PC-9 (cell line): ENCODE measurements at regions not wholly inside any gene's neighbourhood (a gene's known extent, or its start where the extent isn't known, plus 50 kb on each side); places are given as distances from the start of the nearest gene placed in this dataset.

Source experiments
- BruUV-seq: library from RNA; stranded (reverse); fragments of 400-500 nt; replicated peaks from 2 replicates; lab custom pipeline; 2021; lab: Mats Ljungman, UMichigan
- CTCF ChIA-PET: fragments of 300-600 bp; sonication (Branson Sonifier 250); formaldehyde crosslinking; loops from one replicate; lab custom pipeline; 2022; ENCODE audit warnings: antibody characterized with exemption; lab: Charles Lee
- POLR2A ChIA-PET: fragments of 300-600 bp; sonication (Branson Sonifier 250); formaldehyde crosslinking; loops from one replicate; lab custom pipeline; 2022; ENCODE audit warnings: antibody characterized with exemption; ENCODE audit not compliant: unreplicated experiment; lab: Charles Lee
- DNase-seq, 2 experiments: peaks; one replicate each; pipeline versions ENCODE4 v3.0.0 to v3.0.0-alpha.2; 2015 to 2022; ENCODE audit warnings: mixed read lengths in 1 of 2
- H2AFZ ChIP-seq: fragments of 200-600 bp; sonication (generic); 2 replicates; pipeline ENCODE4 v1.8.1; 2017; ENCODE audit warnings: antibody characterized with exemption
- H3F3A ChIP-seq: fragments of 200-600 bp; sonication (generic); 2 replicates; pipeline ENCODE4 v1.8.1; 2017; ENCODE audit warnings: antibody characterized with exemption, mild to moderate bottlenecking, low read depth; ENCODE audit not compliant: insufficient read depth
- H3K27ac ChIP-seq: fragments of 200-600 bp; sonication (generic); 2 replicates; pipeline ENCODE4 v1.6.1; 2016; ENCODE audit warnings: mixed run types
- H3K27me3 ChIP-seq: fragments of 200-600 bp; sonication (generic); 2 replicates; pipeline ENCODE4 v1.6.1; 2016; ENCODE audit warnings: low read depth, mixed run types; ENCODE audit not compliant: insufficient read depth
- H3K36me3 ChIP-seq: fragments of 200-600 bp; sonication (generic); 2 replicates; pipeline ENCODE4 v1.6.1; 2016; ENCODE audit warnings: low read depth, mixed run types
- H3K4me1 ChIP-seq: fragments of 200-600 bp; sonication (generic); replicated peaks from 2 replicates; pipeline ENCODE4 v1.6.1; 2016; ENCODE audit warnings: mixed run types; ENCODE audit not compliant: insufficient read depth
- H3K4me2 ChIP-seq: fragments of 200-600 bp; sonication (generic); 2 replicates; pipeline ENCODE4 v1.6.1; 2017; ENCODE audit warnings: mixed run types
- H3K4me3 ChIP-seq: fragments of 200-600 bp; sonication (generic); 2 replicates; pipeline ENCODE4 v1.6.1; 2016; ENCODE audit warnings: mixed run types
- H3K79me2 ChIP-seq: fragments of 200-600 bp; sonication (generic); 2 replicates; pipeline ENCODE4 v1.6.1; 2017; ENCODE audit warnings: low read depth, mixed run types
- H3K9me2 ChIP-seq: fragments of 200-600 bp; sonication (generic); 2 replicates; pipeline ENCODE4 v1.8.1; 2017; ENCODE audit warnings: mild to moderate bottlenecking; ENCODE audit not compliant: insufficient read depth
- H3K9me3 ChIP-seq: fragments of 200-600 bp; sonication (generic); 2 replicates; pipeline ENCODE4 v1.8.1; 2016; ENCODE audit warnings: low read depth; ENCODE audit not compliant: insufficient read depth
- H4K20me1 ChIP-seq: fragments of 200-600 bp; sonication (generic); 2 replicates; pipeline ENCODE4 v1.8.1; 2017; ENCODE audit not compliant: insufficient read depth
- EZH2 ChIP-seq: fragments of 200-600 bp; sonication (generic); IDR thresholded peaks from 2 replicates; pipeline ENCODE4 v1.8.0; 2017; ENCODE audit warnings: antibody characterized with exemption, low read depth
- intact Hi-C: fragments of 100-400 bp; cut with micrococcal nuclease; formaldehyde crosslinking; loops from one replicate; pipeline ENCODE4 v1.10.0; 2022; ENCODE audit not compliant: unreplicated experiment
- TF ChIP-seq, protein P1 (sequence below): fragments of 200-600 bp; sonication (generic); conservative IDR thresholded peaks from 2 replicates; pipeline ENCODE4 v1.6.1; 2017; ENCODE audit warnings: mixed run types, antibody characterized with exemption, mild to moderate bottlenecking, moderate library complexity

DNA sequence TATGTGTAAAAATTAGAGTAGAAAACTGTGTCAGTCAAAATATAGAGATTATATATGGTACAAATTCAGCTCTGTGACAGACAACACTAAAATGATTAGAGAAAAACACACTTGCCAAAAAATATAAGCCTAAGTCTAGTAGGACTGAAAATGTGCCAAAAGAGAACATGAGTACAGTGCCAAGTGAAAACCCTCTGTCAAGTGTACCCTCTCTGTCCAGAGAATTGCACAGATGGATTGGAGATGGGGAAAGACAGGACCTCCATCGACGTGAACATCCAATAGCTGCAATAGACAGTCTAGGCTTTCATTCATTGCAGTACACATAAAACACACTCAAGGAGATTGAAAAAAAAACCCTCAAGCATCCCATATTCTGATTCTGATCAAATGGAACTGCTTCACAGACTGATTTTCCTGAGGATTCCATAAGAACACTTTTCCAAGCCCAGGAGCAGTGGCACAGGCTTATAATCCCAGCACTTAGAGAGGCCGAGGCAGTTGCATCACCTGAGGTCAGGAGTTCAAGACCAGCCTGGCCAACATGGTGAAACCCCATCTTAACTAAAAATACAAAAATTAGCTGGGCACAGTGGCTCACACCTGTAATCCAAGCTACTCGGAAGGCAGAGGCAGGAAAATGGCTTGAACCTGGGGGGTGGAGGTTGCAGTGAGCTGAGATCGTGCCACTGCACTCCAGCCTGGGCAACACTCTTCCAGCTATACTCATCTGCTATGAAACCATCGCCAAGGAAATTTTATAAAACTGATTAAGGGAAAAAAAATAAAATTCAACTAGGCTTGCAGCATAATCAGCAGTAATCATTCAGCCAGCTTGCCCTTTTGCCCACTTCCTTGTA lies 110.0 kb upstream of the TRIM24 start:
- TF ChIP-seq, protein P1, sequence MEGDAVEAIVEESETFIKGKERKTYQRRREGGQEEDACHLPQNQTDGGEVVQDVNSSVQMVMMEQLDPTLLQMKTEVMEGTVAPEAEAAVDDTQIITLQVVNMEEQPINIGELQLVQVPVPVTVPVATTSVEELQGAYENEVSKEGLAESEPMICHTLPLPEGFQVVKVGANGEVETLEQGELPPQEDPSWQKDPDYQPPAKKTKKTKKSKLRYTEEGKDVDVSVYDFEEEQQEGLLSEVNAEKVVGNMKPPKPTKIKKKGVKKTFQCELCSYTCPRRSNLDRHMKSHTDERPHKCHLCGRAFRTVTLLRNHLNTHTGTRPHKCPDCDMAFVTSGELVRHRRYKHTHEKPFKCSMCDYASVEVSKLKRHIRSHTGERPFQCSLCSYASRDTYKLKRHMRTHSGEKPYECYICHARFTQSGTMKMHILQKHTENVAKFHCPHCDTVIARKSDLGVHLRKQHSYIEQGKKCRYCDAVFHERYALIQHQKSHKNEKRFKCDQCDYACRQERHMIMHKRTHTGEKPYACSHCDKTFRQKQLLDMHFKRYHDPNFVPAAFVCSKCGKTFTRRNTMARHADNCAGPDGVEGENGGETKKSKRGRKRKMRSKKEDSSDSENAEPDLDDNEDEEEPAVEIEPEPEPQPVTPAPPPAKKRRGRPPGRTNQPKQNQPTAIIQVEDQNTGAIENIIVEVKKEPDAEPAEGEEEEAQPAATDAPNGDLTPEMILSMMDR = no peak
- TF ChIP-seq EZH2 = no peak
- no peaks in the 10 kb centered on the region for H3F3A ChIP-seq
- H3K9me3 ChIP-seq = peaks cover 20% of the 10 kb centered on the region
- H3K9me2 ChIP-seq = no peaks in the 10 kb centered on the region
- no peak overlapping the region for H3K27ac ChIP-seq
- H3K4me1 ChIP-seq = no peaks in the 10 kb centered on the region
- H3K36me3 ChIP-seq = no peaks in the 10 kb centered on the region
- no peak for DNase-seq
- intact Hi-C loops = no loop called here
- H3K79me2 ChIP-seq = no peaks in the 10 kb centered on the region
- no peak overlapping the region for H3K4me3 ChIP-seq
- no peaks in the 10 kb centered on the region for H3K27me3 ChIP-seq
- BruUV-seq = no TSS peak
- POLR2A ChIA-PET = no interaction called here
- H3K4me2 ChIP-seq = no peak overlapping the region
- H2AFZ ChIP-seq = no peak overlapping the region
- H4K20me1 ChIP-seq = no peaks in the 10 kb centered on the region
- CTCF ChIA-PET = no interaction called here

DNA sequence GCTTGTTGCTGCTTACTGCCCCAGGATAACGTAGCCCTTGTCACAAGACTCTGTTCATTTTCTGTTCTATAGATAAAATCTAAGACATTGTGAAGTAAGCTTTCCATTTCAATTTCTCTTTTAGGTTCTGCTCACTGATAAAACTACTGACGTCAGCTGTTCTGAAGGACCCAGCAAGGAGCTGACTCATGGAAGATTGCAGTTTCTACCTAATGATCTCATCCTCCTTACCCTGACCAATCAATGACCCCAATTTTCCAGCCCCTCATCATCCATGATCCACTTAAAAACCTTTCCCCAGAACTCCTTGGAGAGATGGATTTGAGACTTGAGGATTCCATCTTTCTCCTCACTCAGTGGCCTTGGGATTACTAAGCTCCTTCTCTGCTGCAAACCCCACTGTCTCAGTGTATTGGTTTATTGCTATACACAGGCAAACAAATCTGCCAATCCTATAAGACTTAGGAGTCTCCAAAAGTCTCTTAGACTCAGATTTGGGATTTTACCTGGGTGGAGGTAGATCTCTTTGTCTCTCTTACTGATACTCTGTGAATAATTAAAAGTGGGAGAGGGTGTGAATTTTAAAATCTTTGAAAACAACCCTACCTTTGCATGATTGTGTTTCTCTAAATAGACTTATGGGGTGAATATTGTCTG lies 109.2 kb upstream of the TRIM24 start:
- Histone ChIP-seq H2AFZ (no peak overlapping the region), H3K27ac (no peak overlapping the region), H3K9me2 (no peaks in the 10 kb centered on the region), H3K4me1 (no peaks in the 10 kb centered on the region), H3K79me2 (no peaks in the 10 kb centered on the region), H3K36me3 (no peaks in the 10 kb centered on the region), H3K4me2 (no peak overlapping the region), H3K27me3 (no peaks in the 10 kb centered on the region), H3K4me3 (no peak overlapping the region), H3K9me3 (peaks cover 17% of the 10 kb centered on the region), H3F3A (no peaks in the 10 kb centered on the region), H4K20me1 (no peaks in the 10 kb centered on the region)
- no TSS peak for BruUV-seq
- no peak for TF ChIP-seq EZH2
- TF ChIP-seq, protein P1 = no peak
- no peak for DNase-seq
- intact Hi-C loops = no loop called here
- POLR2A ChIA-PET = no interaction called here
- CTCF ChIA-PET = no interaction called here

DNA sequence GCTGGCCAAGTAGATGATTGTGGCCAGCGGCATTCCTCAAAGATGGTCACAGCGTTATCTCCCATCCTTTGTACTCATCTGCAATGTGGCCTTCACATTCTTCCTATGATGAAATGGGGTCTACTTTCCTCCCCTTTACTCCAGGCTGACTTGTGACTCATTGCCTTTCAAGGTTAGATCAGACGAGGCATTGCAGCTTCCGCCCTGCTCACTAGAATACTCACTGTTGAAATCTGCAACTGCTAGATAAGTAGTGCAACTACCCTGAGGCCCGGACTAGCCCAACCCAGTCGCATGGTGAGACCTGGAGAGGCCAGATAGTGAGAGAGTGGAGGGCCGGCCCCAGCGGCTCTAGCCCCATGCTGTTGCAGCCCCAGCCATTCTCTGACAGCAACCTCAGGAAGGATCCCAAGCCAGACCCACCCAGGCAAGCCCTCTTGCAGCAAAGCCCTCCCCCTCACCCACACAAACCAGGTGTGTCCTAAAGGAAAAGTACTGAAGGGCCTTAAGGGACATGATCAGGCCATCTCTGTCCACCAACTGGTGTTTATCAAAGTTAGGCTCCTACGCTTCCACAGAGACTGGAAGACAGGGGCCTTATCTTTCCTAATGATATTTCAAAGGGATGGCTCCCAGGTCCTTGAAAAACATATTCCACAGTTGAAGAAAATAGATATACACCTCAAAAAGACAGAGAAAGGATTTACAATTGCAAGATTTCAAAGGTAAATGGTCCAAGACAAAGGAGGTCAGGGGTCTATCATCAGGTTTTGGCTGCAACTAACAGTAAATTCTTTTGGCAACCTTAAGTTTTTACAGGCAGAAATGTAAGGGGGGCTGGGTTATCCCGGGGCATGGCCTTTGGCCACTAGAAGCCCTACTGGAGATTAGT lies 107.2 kb upstream of the TRIM24 start:
- no TSS peak for BruUV-seq
- Histone ChIP-seq H3K9me2 (no peaks in the 10 kb centered on the region), H3K79me2 (no peaks in the 10 kb centered on the region), H3K4me3 (no peak overlapping the region), H3K27ac (no peak overlapping the region), H2AFZ (no peak overlapping the region), H3K4me2 (no peak overlapping the region), H3K36me3 (no peaks in the 10 kb centered on the region), H3K9me3 (peaks cover 12% of the 10 kb centered on the region), H4K20me1 (no peaks in the 10 kb centered on the region), H3K4me1 (no peaks in the 10 kb centered on the region), H3K27me3 (no peaks in the 10 kb centered on the region), H3F3A (no peaks in the 10 kb centered on the region)
- no peak for DNase-seq
- intact Hi-C loops = no loop called here
- TF ChIP-seq, protein P1 = no peak
- no peak for TF ChIP-seq EZH2
- ChIA-PET POLR2A (no interaction called here), CTCF (no interaction called here)
